ENCODE measurements at regions not wholly inside any gene's neighbourhood (a gene's known extent, or its start where the extent isn't known, plus 50 kb on each side); places are given as distances from the start of the nearest gene placed in this dataset.

- no peak for TF ChIP-seq CTCF (conservative IDR thresholded peaks at IDR 0.05; ENCODE audit: low read depth in 2 of 2)
- TF ChIP-seq POLR2AphosphoS5 (IDR thresholded peaks at IDR 0.05; ENCODE audit: low read depth), result no peak
- no peak for TF ChIP-seq REST (IDR thresholded peaks at IDR 0.05; ENCODE audit: unreplicated experiment)
- TF ChIP-seq EZH2 (IDR thresholded peaks at IDR 0.05; ENCODE audit: low read depth, unreplicated experiment), result no peak
- no peak for TF ChIP-seq NANOG (IDR thresholded peaks at IDR 0.05; ENCODE audit: borderline replicate concordance)
- no peak for TF ChIP-seq CREB1 (CRISPR knock-in tag; IDR thresholded peaks at IDR 0.05; ENCODE audit: low read depth)
- no peak for TF ChIP-seq ZNF462 (CRISPR knock-in tag; IDR thresholded peaks at IDR 0.05)
- TF ChIP-seq JUNB (IDR thresholded peaks at IDR 0.05; ENCODE audit: unreplicated experiment), result no peak
- TF ChIP-seq EZH2phosphoT487 (IDR thresholded peaks at IDR 0.05; ENCODE audit: unreplicated experiment), result no peak
- TF ChIP-seq ZNF114 (CRISPR knock-in tag; IDR thresholded peaks at IDR 0.05), result no peak
- no peak for TF ChIP-seq STAT1 (IDR thresholded peaks at IDR 0.05; ENCODE audit: unreplicated experiment)
- TF ChIP-seq ZNF331 (CRISPR knock-in tag; IDR thresholded peaks at IDR 0.05; ENCODE audit: low read depth), result no peak
- no peak for TF ChIP-seq ETS1 (IDR thresholded peaks at IDR 0.05)
These were observed 95.4 kb downstream of the ABHD5 start for GRCh38 chr3:43786102-43786501.
